BLaER1 treated with 17β-estradiol and CSF1 and Interleukin-3, amounts not matched to agents 10 nM and 100 nM (cell line): ENCODE measurements at regions not wholly inside any gene's neighbourhood (a gene's known extent, or its start where the extent isn't known, plus 50 kb on each side); places are given as distances from the start of the nearest gene placed in this dataset.
"Not testable (repeated sequence)": the region's sequence is repeated elsewhere in the genome, so short reads cannot be mapped to it uniquely, and the experiment has no call there.

Experiments
- H3K27ac ChIP-seq, 11 experiments: shearing (Covaris generic); formaldehyde crosslinking; 2 replicates each; pipeline ENCODE4 v1.8.1; 2022
- H3K27me3 ChIP-seq, 11 experiments: shearing (Covaris generic); formaldehyde crosslinking; 2 replicates each; pipeline ENCODE4 v1.8.1; 2022
- H3K36me3 ChIP-seq, 11 experiments: shearing (Covaris generic); formaldehyde crosslinking; 2 replicates each; pipeline ENCODE4 v1.8.1; 2022
- H3K4me1 ChIP-seq, 10 experiments: shearing (Covaris generic); formaldehyde crosslinking; 2 replicates each; pipeline ENCODE4 v1.8.1; 2022
- H3K4me2 ChIP-seq, 11 experiments: shearing (Covaris generic); formaldehyde crosslinking; 2 replicates each; pipeline ENCODE4 v1.8.1; 2022
- H3K4me3 ChIP-seq, 10 experiments: shearing (Covaris generic); formaldehyde crosslinking; 2 replicates each; pipeline ENCODE4 v1.8.1; 2022
- H3K9ac ChIP-seq, 11 experiments: shearing (Covaris generic); formaldehyde crosslinking; 2 replicates each; pipeline ENCODE4 v1.8.1; 2022
- H3K9me3 ChIP-seq, 11 experiments: shearing (Covaris generic); formaldehyde crosslinking; replicated peaks in 1 of 11; 2 replicates each; pipeline ENCODE4 v1.8.1; 2022
- H4K20me1 ChIP-seq, 11 experiments: shearing (Covaris generic); formaldehyde crosslinking; 2 replicates each; pipeline ENCODE4 v1.8.1; 2022

DNA sequence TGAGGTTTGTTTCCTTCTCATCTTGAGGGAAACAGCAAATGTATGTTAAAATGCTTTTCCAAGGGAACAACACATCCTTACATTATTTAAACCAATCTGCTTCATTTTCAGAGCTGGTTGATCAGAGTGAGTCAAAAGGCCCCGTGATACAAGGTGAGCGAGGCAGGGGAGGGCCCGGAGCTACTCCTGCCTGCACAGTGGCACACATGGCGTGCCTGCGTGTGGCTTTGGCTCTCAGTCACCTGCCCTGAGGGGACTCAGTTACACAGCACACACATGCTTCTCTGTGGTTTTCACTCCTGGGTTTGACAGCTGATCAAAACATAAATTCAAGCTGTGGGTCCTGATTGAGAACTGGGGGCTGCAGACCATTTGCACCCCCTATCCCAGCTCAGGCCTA lies 105.3 kb downstream of the NSUN5 start:
- H3K27me3 ChIP-seq, H4K20me1 ChIP-seq, H3K27ac ChIP-seq, H3K9me3 ChIP-seq, H3K4me2 ChIP-seq, H3K36me3 ChIP-seq, H3K4me3 ChIP-seq, H3K9ac ChIP-seq, H3K4me1 ChIP-seq: not testable (repeated sequence)

DNA sequence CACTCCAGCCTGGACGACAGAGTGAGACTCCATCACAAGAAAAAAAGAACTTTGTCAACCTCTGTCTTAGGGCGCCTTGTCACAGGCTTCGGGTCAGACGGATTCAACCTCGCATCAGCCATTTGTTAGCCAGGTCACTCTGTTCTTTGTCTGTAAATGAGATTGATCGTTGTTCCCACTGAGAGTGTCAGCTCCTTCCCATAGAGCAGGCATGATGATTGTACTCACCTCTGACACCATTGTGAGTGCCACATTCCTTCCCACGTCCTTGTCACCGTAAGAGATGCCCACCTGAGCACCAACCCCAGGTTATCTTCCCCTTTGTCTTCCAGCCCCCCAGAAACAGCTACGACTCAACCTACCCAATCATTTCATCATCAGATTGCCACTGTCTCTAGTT lies 107.4 kb downstream of the NSUN5 start:
- H3K4me2 ChIP-seq, H3K9me3 ChIP-seq, H3K4me3 ChIP-seq, H4K20me1 ChIP-seq, H3K4me1 ChIP-seq, H3K9ac ChIP-seq, H3K36me3 ChIP-seq, H3K27me3 ChIP-seq: not testable (repeated sequence)
- H3K27ac ChIP-seq: peak overlapping the region in 2 of 11 experiments; percentile 0 to 40; a peak in 2 of 22 replicates

DNA sequence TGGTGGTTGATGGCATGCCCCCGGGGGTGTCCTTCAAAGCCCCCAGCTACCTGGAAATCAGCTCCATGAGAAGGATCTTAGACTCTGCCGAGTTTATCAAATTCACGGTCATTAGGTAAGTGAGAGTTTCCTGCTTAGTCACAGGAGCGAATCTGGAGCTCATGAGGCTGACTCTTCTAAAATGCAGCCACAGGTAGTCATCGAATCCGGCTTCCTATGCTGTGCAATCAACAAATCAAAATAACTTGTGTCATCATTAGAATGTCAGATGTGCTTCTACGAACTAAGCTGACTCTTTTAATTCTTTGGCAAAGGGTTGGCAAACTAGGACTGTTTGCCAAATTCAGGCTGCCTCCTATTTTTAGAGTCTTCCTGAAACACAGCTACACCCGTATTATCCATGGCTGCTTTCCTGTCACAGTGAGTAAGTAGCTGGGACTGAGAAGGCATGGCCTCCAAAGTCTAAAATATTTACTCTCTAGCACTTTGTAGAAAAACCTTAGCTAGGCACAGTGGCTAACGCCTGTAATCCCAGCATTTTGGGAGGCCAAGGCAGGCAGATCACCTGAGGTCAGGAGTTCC lies 108.0 kb downstream of the NSUN5 start:
- H3K27me3 ChIP-seq, H3K4me2 ChIP-seq, H3K9ac ChIP-seq, H3K36me3 ChIP-seq, H3K4me3 ChIP-seq, H3K4me1 ChIP-seq, H4K20me1 ChIP-seq, H3K9me3 ChIP-seq, H3K27ac ChIP-seq: not testable (repeated sequence)

DNA sequence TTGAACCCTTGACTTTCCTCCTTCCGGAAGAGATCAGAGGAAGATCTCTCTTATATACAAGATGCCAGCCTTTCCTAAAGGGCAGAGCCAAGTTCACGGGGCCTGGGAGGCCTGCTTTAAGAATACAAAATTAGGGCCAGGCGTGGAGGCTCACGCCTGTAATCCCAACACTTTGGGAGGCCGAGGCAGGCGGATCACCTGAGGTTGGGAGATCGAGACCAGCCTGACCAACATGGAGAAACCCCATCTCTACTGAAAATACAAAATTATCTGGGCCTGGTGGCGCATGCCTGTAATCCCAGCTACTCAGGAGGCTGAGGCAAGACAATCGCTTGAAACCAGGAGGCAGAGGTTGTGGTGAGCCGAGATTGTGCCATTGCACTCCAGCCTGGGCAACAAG lies 108.2 kb upstream of the SPDYE9 start:
- H3K4me1 ChIP-seq, H4K20me1 ChIP-seq, H3K9me3 ChIP-seq, H3K36me3 ChIP-seq, H3K27me3 ChIP-seq, H3K27ac ChIP-seq, H3K4me3 ChIP-seq, H3K9ac ChIP-seq, H3K4me2 ChIP-seq: not testable (repeated sequence)

DNA sequence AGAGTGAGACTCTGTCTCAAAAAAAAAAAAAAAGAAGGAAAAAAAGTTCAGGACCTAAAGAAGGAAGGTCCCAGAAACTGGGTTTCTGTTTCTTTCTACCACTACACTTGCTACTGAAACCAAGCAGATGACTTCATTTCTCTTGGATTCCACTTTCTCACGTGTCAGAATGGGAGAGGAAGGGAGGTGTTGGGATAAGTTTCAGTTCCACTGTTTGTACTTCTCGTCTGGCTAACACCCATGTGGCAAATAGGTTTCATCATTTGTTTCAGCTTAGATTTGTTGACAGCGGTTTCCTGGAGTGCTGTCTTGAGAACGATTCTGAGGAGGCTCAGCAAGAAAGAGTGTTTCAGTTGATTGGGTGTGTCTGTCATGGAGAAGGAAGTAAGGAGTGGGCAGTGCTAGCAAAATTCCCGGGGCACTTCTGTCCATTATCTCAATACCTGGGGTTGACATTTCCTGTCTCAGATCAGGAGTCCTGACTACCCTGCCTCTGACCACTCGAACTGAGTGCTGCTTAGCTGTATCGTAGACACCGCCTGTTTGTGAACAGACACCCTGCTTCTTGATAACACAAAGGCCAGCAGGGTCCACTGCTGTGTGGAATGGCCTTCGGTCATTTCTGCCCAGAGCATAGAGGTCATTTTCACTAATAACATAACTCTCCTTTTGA lies 104.8 kb upstream of the SPDYE9 start:
- not testable (repeated sequence) for H3K36me3 ChIP-seq, H3K9ac ChIP-seq, H3K9me3 ChIP-seq, H3K4me2 ChIP-seq, H3K4me1 ChIP-seq, H3K4me3 ChIP-seq, H4K20me1 ChIP-seq, H3K27me3 ChIP-seq, H3K27ac ChIP-seq

DNA sequence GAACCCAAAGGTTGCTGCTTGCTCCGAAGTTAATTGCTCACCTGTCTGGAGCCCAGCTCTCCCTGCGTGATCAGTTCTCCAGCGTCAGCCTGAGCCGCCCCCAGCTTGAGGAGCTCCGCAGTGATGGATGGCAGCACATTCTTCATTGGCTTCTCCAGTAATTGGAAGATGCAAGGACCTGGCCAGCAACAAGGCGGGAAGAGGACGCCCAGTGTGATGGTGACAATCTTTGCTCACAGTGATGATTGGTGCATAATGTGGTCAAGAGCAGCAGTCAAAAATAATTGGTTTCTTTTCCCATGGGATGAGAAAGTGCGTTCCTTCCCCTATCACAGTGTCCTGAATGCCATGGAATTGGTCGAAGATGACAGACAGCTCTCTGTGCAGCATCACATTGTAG lies 102.4 kb upstream of the SPDYE9 start:
- not testable (repeated sequence) for H3K4me2 ChIP-seq, H3K27me3 ChIP-seq, H3K4me1 ChIP-seq, H3K4me3 ChIP-seq, H4K20me1 ChIP-seq, H3K36me3 ChIP-seq, H3K9ac ChIP-seq, H3K27ac ChIP-seq, H3K9me3 ChIP-seq

DNA sequence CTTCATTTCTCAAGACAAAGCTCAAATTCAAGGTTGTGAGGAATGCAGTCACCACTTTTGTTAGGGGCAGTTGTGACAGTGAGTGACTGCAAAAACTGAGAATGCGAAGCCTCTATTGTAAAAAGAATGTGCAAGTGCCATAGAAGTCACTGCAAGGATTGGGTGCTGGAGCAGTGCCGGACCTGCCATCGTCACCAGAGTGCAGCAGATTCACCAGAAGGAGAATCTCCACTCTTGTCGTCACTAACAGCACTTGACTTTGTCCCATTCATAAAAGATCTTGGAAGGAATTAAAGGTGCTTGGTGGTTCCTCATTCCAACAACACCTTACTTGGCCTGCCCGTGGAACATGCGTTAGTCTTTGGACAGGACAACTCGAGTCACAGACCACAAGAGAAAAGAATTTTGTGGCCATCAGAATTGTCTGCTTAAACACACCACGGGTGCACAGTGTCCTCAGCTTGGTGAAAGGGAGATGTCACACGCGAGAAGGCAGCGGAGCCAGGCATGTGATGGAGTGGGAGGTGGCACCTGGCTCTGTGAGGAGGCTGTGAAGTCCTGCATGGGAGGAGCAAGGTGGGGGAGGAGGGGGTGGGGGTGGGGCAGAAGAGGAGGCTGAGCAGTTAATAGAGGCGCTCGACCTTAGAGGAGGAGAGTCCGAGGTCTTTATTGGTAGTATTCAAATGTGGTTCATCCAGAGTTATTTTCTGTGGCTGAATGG lies 100.9 kb upstream of the SPDYE9 start:
- H3K4me3 ChIP-seq, H3K27ac ChIP-seq, H4K20me1 ChIP-seq, H3K9ac ChIP-seq, H3K36me3 ChIP-seq, H3K4me2 ChIP-seq, H3K9me3 ChIP-seq, H3K4me1 ChIP-seq, H3K27me3 ChIP-seq: not testable (repeated sequence)

DNA sequence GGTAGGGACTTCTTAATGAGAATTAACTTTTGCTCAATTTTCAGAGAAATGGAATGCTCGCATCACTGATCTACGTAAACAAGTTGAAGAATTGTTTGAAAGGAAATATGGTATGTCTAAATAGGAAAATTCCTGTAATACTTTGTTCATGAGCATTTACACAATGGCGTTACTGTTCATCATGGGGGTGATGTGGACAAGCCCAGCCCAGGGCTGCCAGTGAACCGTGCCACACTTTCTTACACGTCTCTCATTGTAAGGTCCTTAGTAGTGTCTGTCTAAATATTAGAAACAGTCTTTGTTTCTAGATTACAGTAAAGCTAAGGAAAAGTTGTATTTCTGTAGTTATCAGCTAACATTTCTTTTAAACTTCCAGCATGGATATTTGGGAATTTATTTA lies 91.0 kb upstream of the SPDYE9 start:
- not testable (repeated sequence) for H3K4me2 ChIP-seq, H4K20me1 ChIP-seq

DNA sequence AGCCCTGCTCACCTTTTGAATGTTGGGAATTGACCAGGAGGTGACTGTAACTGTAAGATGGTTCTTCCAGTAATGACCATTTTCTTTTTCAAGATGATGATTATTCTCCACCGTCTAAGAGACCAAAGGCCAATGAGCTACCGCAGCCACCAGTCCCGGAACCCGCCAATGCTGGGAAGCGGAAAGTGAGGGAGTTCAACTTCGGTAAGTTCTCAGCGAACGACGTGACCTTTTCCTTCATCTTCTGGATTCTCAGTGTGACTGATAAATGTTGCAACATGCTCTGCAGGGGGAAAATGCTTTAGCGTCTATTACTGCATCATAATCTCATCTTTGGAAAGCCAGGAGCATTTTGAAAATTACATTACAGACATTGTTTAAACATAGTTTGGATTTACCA lies 89.5 kb upstream of the SPDYE9 start:
- H3K4me3 ChIP-seq, H4K20me1 ChIP-seq, H3K9ac ChIP-seq, H3K9me3 ChIP-seq, H3K27me3 ChIP-seq, H3K27ac ChIP-seq, H3K4me2 ChIP-seq, H3K4me1 ChIP-seq, H3K36me3 ChIP-seq: not testable (repeated sequence)

More for the DNA sequence above, 91.0 kb upstream of the SPDYE9 start:
- H3K27ac ChIP-seq, H3K4me3 ChIP-seq, H3K36me3 ChIP-seq, H3K9me3 ChIP-seq, H3K27me3 ChIP-seq, H3K4me1 ChIP-seq, H3K9ac ChIP-seq: not testable (repeated sequence)

DNA sequence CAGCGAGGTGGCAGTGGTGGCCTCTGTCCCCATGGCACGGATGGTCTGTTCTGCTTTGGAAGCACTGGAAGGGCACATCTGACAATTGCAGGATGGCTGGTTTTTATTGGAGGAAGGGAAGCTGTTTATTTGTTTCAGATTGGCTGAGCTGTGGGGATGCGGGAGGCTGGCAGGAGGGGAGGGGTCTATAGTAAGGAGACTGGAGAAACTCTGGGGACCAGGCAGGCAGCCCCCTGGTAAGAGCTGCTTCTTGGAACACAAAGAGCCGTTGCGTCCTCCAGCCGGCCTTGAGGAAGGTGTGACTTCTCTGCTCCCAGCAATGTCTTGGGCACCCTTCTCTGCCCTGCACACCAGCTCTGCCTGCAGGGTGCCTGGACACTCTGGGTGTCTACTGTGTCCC lies 85.1 kb upstream of the SPDYE9 start:
- H4K20me1 ChIP-seq, H3K9me3 ChIP-seq, H3K9ac ChIP-seq, H3K36me3 ChIP-seq, H3K4me3 ChIP-seq, H3K4me1 ChIP-seq, H3K27ac ChIP-seq, H3K27me3 ChIP-seq, H3K4me2 ChIP-seq: not testable (repeated sequence)

DNA sequence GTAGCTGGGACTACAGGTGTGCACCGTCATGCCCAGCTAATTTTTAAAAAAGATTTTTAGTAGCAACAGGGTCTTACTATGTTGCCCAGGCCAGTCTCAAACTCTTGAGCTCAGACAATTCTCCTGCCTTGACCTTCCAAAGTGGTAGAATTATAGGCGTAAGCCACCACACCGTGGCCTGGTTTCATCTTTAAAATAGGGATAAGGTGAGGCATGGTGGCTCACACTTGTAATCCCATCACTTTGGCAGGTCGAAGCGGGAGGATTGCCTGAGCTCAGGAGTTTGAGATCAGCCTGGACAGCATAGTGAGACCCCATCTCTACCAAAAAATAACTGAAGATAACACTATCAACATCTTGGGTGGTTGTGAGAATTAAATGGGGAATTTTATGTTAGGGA lies 84.6 kb upstream of the SPDYE9 start:
- H3K27ac ChIP-seq, H3K4me3 ChIP-seq, H3K9me3 ChIP-seq, H3K9ac ChIP-seq, H3K36me3 ChIP-seq, H3K4me2 ChIP-seq, H4K20me1 ChIP-seq, H3K4me1 ChIP-seq, H3K27me3 ChIP-seq: not testable (repeated sequence)

DNA sequence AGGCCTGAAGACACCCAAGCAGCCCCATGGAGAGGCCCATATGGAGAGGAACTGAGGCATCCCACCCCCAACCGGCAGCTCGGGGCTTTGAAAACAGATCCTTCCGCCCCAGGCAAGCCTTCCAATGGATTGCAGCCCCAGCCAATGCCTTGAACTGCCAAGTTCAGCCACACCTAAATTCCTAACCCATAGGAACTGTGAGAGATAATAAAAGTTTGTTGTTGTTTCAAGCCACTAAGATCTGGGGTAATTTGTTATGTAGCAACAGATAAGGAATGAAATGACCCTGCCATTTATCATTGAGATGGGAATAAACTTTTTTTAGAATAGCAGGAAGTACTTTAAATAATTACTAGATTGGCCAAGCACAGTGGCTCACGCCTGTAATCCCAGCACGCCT lies 80.3 kb upstream of the SPDYE9 start:
- H3K36me3 ChIP-seq, H3K4me2 ChIP-seq, H3K4me3 ChIP-seq, H4K20me1 ChIP-seq, H3K9ac ChIP-seq, H3K27ac ChIP-seq, H3K27me3 ChIP-seq, H3K9me3 ChIP-seq, H3K4me1 ChIP-seq: not testable (repeated sequence)

DNA sequence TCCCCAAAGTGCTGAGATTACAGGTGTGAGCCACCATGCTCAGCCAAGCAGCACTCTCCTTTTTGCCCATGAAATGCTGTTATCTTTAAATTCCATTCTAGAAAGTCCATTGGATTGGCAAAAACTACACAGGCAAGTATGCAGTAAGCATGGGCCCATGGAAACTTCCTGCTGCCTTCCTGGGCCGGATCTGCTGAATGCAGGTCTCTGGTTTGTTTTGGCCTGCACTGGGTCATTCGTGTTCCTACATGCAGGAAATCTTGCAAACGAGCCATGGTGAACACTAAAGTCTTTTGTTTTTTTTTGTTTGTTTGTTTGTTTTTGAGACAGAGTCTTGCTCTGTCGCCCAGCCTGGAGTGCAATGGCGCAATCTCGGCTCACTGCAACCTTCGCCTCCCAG lies 76.8 kb upstream of the SPDYE9 start:
- not testable (repeated sequence) for H3K9ac ChIP-seq

DNA sequence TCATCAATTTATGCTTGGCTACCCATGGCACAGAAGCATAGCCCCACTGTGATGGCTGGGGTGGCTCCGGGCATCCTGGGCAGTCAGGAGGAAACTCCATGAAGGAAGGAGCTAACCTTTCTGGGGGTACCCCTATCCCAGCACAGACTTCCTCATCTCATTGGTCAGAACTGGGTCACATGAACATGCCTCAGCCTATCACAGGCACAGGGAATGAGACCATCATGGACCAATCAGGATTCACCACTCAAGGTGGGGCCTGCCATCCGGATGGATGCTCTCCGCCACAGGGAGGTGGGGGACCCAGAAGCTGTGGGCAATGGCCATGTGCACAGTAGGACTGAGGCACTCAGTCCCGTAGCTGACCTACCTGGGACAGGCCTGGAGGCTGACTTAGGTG lies 75.9 kb upstream of the SPDYE9 start:
- H3K4me1 ChIP-seq, H3K36me3 ChIP-seq, H4K20me1 ChIP-seq, H3K4me2 ChIP-seq, H3K9me3 ChIP-seq, H3K9ac ChIP-seq, H3K27ac ChIP-seq, H3K4me3 ChIP-seq, H3K27me3 ChIP-seq: not testable (repeated sequence)

More for the DNA sequence above, 76.8 kb upstream of the SPDYE9 start:
- not testable (repeated sequence) for H3K27me3 ChIP-seq, H3K4me2 ChIP-seq, H3K4me3 ChIP-seq, H4K20me1 ChIP-seq, H3K36me3 ChIP-seq, H3K27ac ChIP-seq, H3K9me3 ChIP-seq, H3K4me1 ChIP-seq
